Astrocyte (in vitro differentiated cells and primary cell): ENCODE measurements at regions not wholly inside any gene's neighbourhood (a gene's known extent, or its start where the extent isn't known, plus 50 kb on each side); places are given as distances from the start of the nearest gene placed in this dataset.

Experiments
- EZH2 ChIP-seq: IDR thresholded peaks from 2 replicates; pipeline ENCODE4 v1.6.1; 2012; ENCODE audit warnings: mild to moderate bottlenecking, low read length, inconsistent platforms; ENCODE audit not compliant: insufficient read depth
- TF ChIP-seq, protein P1 (sequence below): IDR thresholded peaks from 2 replicates; pipeline ENCODE4 v1.5.1; 2011; ENCODE audit warnings: low read depth, mild to moderate bottlenecking, inconsistent platforms, low read length, moderate library complexity; ENCODE audit not compliant: insufficient read depth

DNA sequence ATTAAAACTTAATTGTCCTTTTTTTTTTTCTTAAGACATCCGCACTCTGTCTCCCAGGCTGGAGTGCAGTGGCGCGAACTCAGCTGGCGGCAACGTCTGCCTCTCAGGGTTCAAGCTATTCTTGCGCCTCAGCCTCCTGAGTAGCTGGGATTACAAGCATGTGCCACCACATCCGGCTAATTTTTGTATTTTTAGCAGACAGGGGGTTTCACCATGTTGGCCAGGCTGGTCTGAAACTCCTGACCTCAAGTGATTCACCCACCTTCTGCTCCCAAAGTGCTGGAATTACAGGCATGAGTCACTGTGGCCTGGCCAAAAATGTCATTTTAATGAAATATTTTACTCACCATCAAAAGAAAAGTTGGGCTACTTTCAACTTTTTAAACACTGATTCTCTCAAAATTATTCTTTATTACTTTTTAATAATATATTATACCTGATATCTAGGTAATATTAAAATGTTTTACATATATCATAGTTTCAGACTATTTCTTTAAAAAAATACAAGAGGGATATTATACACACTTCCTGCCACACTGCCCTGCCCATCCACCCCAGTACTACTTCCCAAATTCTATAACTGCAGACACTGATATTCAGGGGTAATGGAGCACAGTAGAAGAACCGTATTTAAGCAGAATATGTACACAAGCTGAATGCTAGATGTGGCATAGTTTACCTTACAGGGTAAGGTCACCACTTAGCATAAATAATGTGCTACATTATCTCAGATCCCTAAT is 723.9 kb upstream of the ZNF385D start:
- TF ChIP-seq, protein P1, sequence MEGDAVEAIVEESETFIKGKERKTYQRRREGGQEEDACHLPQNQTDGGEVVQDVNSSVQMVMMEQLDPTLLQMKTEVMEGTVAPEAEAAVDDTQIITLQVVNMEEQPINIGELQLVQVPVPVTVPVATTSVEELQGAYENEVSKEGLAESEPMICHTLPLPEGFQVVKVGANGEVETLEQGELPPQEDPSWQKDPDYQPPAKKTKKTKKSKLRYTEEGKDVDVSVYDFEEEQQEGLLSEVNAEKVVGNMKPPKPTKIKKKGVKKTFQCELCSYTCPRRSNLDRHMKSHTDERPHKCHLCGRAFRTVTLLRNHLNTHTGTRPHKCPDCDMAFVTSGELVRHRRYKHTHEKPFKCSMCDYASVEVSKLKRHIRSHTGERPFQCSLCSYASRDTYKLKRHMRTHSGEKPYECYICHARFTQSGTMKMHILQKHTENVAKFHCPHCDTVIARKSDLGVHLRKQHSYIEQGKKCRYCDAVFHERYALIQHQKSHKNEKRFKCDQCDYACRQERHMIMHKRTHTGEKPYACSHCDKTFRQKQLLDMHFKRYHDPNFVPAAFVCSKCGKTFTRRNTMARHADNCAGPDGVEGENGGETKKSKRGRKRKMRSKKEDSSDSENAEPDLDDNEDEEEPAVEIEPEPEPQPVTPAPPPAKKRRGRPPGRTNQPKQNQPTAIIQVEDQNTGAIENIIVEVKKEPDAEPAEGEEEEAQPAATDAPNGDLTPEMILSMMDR: no peak
- no peak for TF ChIP-seq EZH2
